Stimulated activated CD4-positive, alpha-beta T cell treated with anti-CD3 and anti-CD28 coated beads, Interleukin-15, amount 100 ng/mL, for 1 hour (primary cell): ENCODE measurements at regions not wholly inside any gene's neighbourhood (a gene's known extent, or its start where the extent isn't known, plus 50 kb on each side); places are given as distances from the start of the nearest gene placed in this dataset.

ENCODE experiments used
- DNase-seq, 2 donors: peaks; one replicate each; pipeline ENCODE4 v3.0.0-alpha.2; 2020; ENCODE audit warnings: low read depth in 1 of 2, low spot score in 1 of 2

DNA sequence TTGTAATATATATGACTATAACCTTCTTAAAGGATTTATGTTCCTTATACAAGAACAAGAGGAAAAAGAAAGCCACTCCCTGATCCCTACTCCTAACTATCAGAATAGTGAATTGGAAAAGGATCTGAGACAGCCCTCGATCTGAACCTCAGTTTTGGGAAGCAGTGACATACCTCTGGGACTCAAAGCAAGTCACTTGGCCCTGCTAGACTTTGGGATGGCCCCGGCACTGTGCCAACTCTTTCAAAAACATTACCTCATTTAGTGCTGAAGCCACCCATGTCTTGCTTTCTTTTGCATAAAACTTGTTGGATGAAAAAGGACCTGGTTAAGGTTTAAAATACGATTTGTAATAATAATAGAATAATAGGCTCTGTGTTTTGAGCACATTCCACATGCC lies 447.3 kb downstream of the FGF9 start:
- no peak for DNase-seq

DNA sequence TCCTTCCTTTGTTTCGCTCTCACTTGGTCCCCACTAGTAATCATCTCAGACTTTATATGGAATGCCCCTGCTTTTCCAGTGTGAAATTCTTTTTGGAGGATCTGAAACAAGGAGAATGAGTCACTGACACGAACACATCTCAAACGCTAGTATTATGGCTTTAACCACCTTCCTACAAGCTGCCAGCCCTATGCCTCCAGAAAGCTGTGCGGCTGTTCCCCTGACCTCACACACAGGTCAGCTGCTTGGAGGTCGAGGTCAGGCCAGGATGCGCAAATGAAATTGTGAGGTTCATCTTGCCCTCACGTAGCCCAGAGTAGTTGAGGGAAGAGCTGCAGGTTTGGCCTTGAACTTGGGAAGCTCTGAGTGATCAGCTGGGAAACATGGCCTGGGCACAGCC lies 449.8 kb downstream of the FGF9 start:
- no peak for DNase-seq

DNA sequence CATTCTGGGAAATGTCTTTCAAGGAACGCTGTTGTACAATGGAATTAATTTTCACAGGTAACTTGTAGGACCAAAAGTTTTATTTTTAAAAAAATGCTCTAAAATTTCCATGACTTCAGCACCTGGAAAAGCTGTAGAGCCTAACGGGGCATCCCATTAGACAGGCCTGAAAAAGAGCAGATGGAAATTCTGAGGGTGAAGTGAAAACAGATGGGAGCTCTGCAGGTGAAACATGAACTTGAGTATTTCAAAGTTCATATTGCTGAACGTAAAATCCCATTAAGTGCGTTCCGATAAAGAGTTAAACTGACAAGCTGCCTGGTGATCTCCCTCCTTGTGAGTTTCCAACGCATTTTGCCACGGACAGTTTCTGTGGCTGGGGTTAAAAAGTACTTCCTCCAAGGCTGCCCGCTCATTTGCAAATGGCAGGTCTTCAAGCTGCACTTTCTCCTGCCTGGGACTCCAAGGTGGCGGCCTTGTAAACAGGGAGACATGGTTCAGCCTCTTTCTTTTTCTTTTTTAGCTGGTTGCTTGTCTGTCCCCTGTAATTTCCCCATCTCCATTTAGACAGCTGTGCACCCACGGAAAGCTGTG lies 450.4 kb downstream of the FGF9 start:
- DNase-seq, result no peak

DNA sequence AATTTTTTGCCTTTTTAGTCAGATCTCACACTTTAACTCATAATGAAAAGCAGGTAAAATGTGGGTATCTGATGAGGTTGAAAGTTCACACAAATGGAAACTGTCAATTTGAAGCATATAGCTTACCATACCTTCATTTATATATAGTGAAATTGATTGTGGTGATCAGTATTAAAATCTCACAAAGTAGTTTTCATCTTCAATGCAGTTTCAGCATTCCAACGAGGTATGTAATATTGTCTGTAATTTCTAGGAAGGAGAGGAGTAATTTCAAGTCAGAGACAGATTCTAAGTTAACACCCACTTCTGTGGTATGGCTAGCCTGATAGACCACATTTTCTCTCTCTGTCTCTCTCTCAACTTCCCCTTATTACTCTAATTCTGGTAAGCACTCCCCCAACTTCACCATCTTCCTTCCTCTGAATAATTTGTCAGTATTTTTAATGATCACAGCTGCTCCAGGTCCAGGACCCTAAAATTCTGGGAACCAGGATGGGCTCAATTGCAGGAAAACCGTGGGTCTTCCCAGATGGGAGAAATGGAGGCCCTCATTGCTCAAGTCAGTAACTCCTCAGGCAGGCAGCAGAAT lies 455.7 kb downstream of the FGF9 start:
- no peak for DNase-seq

GRCh38 chr13:22127277-22128164 lies 456.6 kb downstream of the FGF9 start:
- no peak for DNase-seq

- no peak for DNase-seq
Observed at GRCh38 chr13:22128441-22129408, 457.9 kb downstream of the FGF9 start.

DNA sequence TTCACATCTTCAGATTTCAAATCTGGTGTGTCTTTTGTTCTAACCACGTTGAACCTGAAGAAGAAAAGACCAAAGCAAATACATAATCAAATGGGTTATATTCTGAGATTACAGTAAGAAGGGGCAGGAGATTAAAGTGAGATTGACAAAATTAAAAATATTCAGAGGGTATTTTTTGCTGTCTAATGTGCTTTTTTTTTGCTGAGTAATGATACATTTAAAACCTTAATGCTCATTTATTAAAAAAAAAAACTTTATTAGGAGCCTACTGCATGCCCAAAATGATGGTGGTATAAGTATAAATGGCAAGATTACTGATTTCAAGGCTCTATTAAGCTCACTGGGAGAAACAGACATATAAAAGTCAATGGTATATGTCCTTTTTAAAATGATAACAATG lies 459.4 kb downstream of the FGF9 start:
- DNase-seq, result no peak

- DNase-seq, result no peak
Observed at GRCh38 chr13:22134261-22134660, 463.4 kb downstream of the FGF9 start.

DNA sequence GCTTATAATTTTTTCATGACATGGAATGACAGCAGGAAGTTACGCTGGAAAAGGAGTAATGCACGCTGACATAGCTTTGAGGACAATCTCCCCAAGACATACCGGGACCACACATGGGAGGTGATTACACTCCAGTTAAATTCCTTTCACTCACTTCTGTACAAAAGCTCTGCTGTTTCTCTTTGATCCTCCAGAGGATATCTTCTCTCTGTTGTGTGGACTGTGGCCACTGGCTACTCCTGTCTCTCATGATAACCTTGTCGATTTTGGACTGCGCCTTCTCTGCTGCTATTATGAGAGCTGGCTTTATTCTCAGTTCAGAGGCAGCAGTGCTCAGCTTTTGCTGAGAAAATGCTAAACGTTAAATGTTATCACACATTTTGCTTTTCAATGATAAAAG lies 464.6 kb downstream of the FGF9 start:
- no peak for DNase-seq

- no peak for DNase-seq
Observed at GRCh38 chr13:22137361-22138050, 466.6 kb downstream of the FGF9 start.

DNA sequence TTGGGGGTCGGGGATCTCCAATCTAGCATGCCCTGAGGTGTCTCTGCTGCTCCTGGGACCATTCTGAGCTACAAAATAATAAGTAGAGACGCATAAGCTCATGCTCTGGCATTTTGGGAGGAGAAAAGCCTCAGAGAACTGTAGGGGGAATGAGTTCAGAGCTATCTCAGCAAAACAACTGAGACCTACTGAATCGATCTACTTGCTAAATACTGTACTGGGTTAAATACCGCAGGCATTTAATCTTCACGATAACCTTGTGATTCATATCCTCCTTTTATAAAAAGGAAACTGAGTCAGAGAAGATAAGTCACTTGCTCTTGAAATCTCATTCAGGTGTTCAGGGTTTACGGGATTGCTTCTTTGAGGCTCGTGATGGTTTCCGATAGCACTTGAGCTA lies 468.1 kb downstream of the FGF9 start:
- no peak for DNase-seq

DNA sequence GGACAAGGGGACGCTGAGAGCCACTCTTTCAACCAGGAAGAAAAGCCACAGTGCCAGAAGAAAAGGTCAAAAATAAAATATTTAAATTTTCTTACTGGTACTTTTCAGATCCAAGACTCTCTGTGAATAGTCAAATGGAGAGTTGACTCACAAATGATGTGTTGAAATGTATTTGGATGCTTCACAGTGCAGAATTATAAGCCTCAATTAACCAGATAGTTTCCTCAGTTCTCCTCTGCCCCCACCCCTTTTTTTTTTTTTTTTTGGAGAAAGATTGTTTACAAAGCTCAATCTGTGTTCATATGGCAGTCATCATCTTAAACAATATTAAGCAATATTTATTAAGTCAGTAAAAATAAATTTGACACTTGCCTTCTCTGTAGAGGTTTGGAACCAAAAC lies 470.8 kb downstream of the FGF9 start:
- no peak for DNase-seq

- DNase-seq, result no peak
Observed at GRCh38 chr13:22143671-22144070, 472.8 kb downstream of the FGF9 start.

GRCh38 chr13:22144806-22145205 lies 473.9 kb downstream of the FGF9 start:
- DNase-seq, result no peak

DNA sequence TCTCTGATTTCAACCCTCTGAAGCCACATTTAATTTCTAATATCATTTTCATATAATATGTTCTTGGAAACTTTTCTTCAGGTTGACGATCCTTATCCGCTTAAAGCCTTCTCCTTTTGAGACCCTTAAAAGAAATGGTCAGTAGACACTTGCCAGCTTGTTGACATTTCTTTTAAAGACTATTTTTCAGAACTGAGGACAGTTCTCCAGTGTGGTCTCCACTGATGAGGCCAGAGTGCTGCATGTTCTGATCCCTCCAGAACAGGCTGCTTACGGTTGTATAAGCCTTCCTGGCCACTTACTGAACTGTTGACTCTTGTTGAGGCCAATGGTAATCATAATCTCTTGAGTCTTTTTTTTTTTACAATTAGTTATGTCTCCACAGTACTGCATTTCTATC lies 477.3 kb downstream of the FGF9 start:
- DNase-seq, result no peak

- no peak for DNase-seq
Observed at GRCh38 chr13:22152751-22153150, 481.9 kb downstream of the FGF9 start.

DNA sequence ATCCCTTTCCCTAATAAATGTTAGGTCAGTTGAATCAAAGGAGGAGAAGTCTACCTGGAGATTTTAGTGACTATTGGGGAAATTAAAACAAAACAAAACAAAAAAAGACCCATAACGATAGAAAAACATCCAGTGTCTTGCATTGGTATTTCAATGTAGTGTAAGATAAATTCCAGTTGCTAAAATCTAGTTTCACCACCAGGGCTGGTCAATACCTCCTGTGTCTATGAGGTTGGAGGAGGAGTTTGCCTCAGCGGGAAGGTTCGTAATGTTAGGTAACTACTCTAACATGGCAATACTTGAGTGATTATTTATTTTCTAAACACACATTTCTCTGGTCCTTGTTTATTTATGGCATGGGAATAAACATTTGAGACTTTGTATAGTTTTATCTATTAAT lies 483.2 kb downstream of the FGF9 start:
- no peak for DNase-seq

GRCh38 chr13:22161871-22162270 lies 491.0 kb downstream of the FGF9 start:
- DNase-seq, result no peak

- no peak for DNase-seq
Observed at GRCh38 chr13:22162889-22163288, 492.0 kb downstream of the FGF9 start.

- DNase-seq, result no peak
Observed at GRCh38 chr13:22168437-22169190, 497.7 kb downstream of the FGF9 start.
